ENCODE measurements at regions not wholly inside any gene's neighbourhood (a gene's known extent, or its start where the extent isn't known, plus 50 kb on each side); places are given as distances from the start of the nearest gene placed in this dataset.

DNA sequence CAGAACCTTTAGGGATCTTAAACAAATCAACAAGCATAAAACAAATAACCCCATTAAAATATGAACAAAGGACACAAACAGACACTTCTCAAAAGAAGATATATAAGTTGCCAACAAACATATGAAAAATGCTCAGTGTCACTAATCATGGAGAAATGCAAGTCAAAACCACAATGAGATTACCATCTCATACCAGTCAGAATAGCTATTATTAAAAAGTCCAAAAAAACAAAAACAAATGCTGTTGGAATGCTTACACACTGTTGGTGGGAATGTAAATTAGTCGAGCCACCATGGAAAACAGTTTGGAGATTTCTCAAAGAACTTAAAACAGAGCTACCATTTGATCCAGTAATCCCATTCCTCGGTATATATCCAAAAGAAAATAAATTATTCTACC is 423.6 kb downstream of the OTOL1 start:
- Mint-ChIP-seq H3K27ac (ENCODE audit: unreplicated experiment) (no peak overlapping the region), H3K9me3 (ENCODE audit: unreplicated experiment) (no peaks in the 10 kb centered on the region), H3K36me3 (ENCODE audit: insufficient read depth, unreplicated experiment) (no peaks in the 10 kb centered on the region), H3K27me3 (ENCODE audit: insufficient read depth, unreplicated experiment) (no peaks in the 10 kb centered on the region), H3K4me3 (ENCODE audit: unreplicated experiment) (no peak overlapping the region), H3K4me1 (ENCODE audit: low read depth, unreplicated experiment) (no peaks in the 10 kb centered on the region)
- no peak overlapping the region for H3K4me3 ChIP-seq (ENCODE audit: low read depth, low read length)
- H3K27me3 ChIP-seq (replicated peaks; ENCODE audit: control insufficient read depth, insufficient read depth, low read length) = no peaks in the 10 kb centered on the region
- no peak for DNase-seq
- no peaks in the 10 kb centered on the region for H3K9me3 ChIP-seq
- TF ChIP-seq, protein P1, sequence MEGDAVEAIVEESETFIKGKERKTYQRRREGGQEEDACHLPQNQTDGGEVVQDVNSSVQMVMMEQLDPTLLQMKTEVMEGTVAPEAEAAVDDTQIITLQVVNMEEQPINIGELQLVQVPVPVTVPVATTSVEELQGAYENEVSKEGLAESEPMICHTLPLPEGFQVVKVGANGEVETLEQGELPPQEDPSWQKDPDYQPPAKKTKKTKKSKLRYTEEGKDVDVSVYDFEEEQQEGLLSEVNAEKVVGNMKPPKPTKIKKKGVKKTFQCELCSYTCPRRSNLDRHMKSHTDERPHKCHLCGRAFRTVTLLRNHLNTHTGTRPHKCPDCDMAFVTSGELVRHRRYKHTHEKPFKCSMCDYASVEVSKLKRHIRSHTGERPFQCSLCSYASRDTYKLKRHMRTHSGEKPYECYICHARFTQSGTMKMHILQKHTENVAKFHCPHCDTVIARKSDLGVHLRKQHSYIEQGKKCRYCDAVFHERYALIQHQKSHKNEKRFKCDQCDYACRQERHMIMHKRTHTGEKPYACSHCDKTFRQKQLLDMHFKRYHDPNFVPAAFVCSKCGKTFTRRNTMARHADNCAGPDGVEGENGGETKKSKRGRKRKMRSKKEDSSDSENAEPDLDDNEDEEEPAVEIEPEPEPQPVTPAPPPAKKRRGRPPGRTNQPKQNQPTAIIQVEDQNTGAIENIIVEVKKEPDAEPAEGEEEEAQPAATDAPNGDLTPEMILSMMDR (IDR thresholded peaks at IDR 0.05; ENCODE audit: insufficient read depth in 1 of 2, low read depth in 1 of 2, low read length in 1 of 2, severe bottlenecking in 1 of 2, unreplicated experiment in 1 of 2) = no peak
- H3K36me3 ChIP-seq (ENCODE audit: control insufficient read depth, insufficient read depth, low read length) = no peaks in the 10 kb centered on the region
- ChIA-PET CTCF (no interaction called here), POLR2A (no interaction called here)
- BruUV-seq (replicated peaks) = no TSS peak
- intact Hi-C loops (cut with micrococcal nuclease; ENCODE audit: unreplicated experiment) = no loop called here
- H3K4me1 ChIP-seq = no peaks in the 10 kb centered on the region

DNA sequence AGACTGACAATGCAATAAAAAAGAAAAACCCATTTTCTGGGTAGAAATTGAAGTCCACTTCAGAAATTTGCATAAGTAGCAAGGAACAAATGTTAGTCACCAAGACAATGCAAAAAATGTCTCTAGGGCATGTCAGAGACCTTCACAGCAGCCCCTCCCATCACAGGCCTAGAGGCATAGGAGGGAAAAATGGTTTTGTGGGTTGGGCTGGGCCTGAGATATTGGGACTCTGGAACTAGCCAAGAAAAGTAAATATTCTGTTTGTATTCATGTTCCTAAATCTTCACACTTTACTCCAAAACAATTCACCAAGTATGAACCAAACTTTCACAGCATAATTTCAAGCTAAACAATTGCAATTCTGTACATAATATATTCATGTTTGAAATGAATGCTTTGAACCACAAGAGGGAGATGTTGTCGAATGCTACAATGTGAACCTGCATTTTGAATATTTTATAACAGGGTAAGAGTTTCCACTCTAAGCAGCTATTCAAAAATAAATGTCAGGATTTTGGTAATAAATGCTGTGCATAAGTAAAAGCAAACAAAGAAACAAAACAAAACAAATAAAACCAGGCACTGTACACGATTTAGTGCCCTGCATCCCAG is 429.2 kb downstream of the OTOL1 start:
- no peak for DNase-seq
- CTCF ChIA-PET = no interaction called here

DNA sequence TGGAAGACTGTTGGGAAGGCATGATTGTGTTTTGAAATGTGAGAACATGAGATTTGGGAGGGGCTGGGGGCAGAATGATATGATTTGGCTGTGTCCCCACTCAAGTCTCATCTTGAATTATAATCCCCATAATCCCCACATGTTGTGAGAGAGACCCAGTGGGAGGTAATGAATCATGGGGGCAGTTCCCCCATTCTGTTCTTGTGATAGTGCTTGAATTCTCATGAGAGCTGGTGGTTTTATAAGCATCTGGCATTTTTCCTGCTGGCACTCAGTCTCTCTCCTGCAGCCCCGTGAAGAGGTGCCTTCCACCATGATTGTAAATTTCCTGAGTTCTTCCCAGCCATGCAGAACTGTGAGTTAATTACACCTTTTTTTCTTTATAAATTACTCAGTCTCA is 430.5 kb downstream of the OTOL1 start:
- Mint-ChIP-seq H3K4me3 (ENCODE audit: unreplicated experiment) (no peak overlapping the region), H3K4me1 (ENCODE audit: low read depth, unreplicated experiment) (no peaks in the 10 kb centered on the region), H3K27ac (ENCODE audit: unreplicated experiment) (no peak overlapping the region), H3K27me3 (ENCODE audit: insufficient read depth, unreplicated experiment) (no peaks in the 10 kb centered on the region), H3K36me3 (ENCODE audit: insufficient read depth, unreplicated experiment) (no peaks in the 10 kb centered on the region), H3K9me3 (ENCODE audit: unreplicated experiment) (no peaks in the 10 kb centered on the region)
- Histone ChIP-seq H3K4me1 (no peaks in the 10 kb centered on the region), H3K27me3 (replicated peaks; ENCODE audit: control insufficient read depth, insufficient read depth, low read length) (no peaks in the 10 kb centered on the region), H3K9me3 (peaks cover 7% of the 10 kb centered on the region), H3K4me3 (ENCODE audit: low read depth, low read length) (no peak overlapping the region), H3K36me3 (ENCODE audit: control insufficient read depth, insufficient read depth, low read length) (no peaks in the 10 kb centered on the region)
- no peak for DNase-seq
- BruUV-seq (replicated peaks) = no TSS peak
- intact Hi-C loops (cut with micrococcal nuclease; ENCODE audit: unreplicated experiment) = no loop called here
- TF ChIP-seq, protein P1 (IDR thresholded peaks at IDR 0.05; ENCODE audit: insufficient read depth in 1 of 2, low read depth in 1 of 2, low read length in 1 of 2, severe bottlenecking in 1 of 2, unreplicated experiment in 1 of 2) = no peak
- POLR2A ChIA-PET = no interaction called here
- CTCF ChIA-PET = no interaction called here

More for the DNA sequence above, 429.2 kb downstream of the OTOL1 start:
- no peaks in the 10 kb centered on the region for H3K27me3 Mint-ChIP-seq (ENCODE audit: insufficient read depth, unreplicated experiment)
- Histone ChIP-seq H3K9me3 (peaks cover 7% of the 10 kb centered on the region), H3K4me1 (no peaks in the 10 kb centered on the region), H3K4me3 (ENCODE audit: low read depth, low read length) (no peak overlapping the region), H3K36me3 (ENCODE audit: control insufficient read depth, insufficient read depth, low read length) (no peaks in the 10 kb centered on the region), H3K27me3 (replicated peaks; ENCODE audit: control insufficient read depth, insufficient read depth, low read length) (no peaks in the 10 kb centered on the region)
- intact Hi-C loops (cut with micrococcal nuclease; ENCODE audit: unreplicated experiment) = no loop called here
- H3K36me3 Mint-ChIP-seq (ENCODE audit: insufficient read depth, unreplicated experiment) = no peaks in the 10 kb centered on the region
- H3K4me3 Mint-ChIP-seq (ENCODE audit: unreplicated experiment) = no peak overlapping the region
- POLR2A ChIA-PET = no interaction called here
- no TSS peak for BruUV-seq (replicated peaks)
- no peaks in the 10 kb centered on the region for H3K9me3 Mint-ChIP-seq (ENCODE audit: unreplicated experiment)
- no peaks in the 10 kb centered on the region for H3K4me1 Mint-ChIP-seq (ENCODE audit: low read depth, unreplicated experiment)
- TF ChIP-seq, protein P1 (IDR thresholded peaks at IDR 0.05; ENCODE audit: insufficient read depth in 1 of 2, low read depth in 1 of 2, low read length in 1 of 2, severe bottlenecking in 1 of 2, unreplicated experiment in 1 of 2) = no peak
- no peak overlapping the region for H3K27ac Mint-ChIP-seq (ENCODE audit: unreplicated experiment)
